Trophoblast cell (in vitro differentiated cells and primary cell): ENCODE measurements at regions not wholly inside any gene's neighbourhood (a gene's known extent, or its start where the extent isn't known, plus 50 kb on each side); places are given as distances from the start of the nearest gene placed in this dataset.

Experiments
- DNase-seq, 2 donors: peaks; one replicate each; pipeline ENCODE4 v3.0.0-alpha.2; 2016
- H2AFZ ChIP-seq: 2 replicates; pipeline ENCODE4 v1.6.1; 2013; ENCODE audit warnings: low read length, moderate library complexity, mild to moderate bottlenecking; ENCODE audit not compliant: insufficient read depth, poor library complexity
- H2AK5ac ChIP-seq: 2 replicates; pipeline ENCODE4 v1.6.1; 2013; ENCODE audit warnings: mild to moderate bottlenecking, low read length
- H2BK120ac ChIP-seq: 2 replicates; pipeline ENCODE4 v1.6.1; 2013; ENCODE audit warnings: low read length, mild to moderate bottlenecking, moderate library complexity; ENCODE audit not compliant: insufficient read depth, poor library complexity
- H2BK12ac ChIP-seq: 2 replicates; pipeline ENCODE4 v1.6.1; 2013; ENCODE audit warnings: mild to moderate bottlenecking, low read length, moderate library complexity
- H2BK5ac ChIP-seq: 2 replicates; pipeline ENCODE4 v1.6.1; 2013; ENCODE audit warnings: low read length, low read depth, moderate library complexity, mild to moderate bottlenecking; ENCODE audit not compliant: poor library complexity
- H3K14ac ChIP-seq: 2 replicates; pipeline ENCODE4 v1.6.1; 2013; ENCODE audit warnings: mild to moderate bottlenecking, low read length
- H3K18ac ChIP-seq: 2 replicates; pipeline ENCODE4 v1.6.1; 2013; ENCODE audit warnings: mild to moderate bottlenecking, low read length
- H3K23ac ChIP-seq: 2 replicates; pipeline ENCODE4 v1.6.1; 2013; ENCODE audit warnings: low read length
- H3K27ac ChIP-seq: 2 replicates; pipeline ENCODE4 v1.5.1; 2013; ENCODE audit warnings: low read depth, mild to moderate bottlenecking, inconsistent platforms, low read length, moderate library complexity
- H3K27me3 ChIP-seq: 2 replicates; pipeline ENCODE4 v1.6.1; 2013; ENCODE audit warnings: inconsistent platforms, mild to moderate bottlenecking, low read length, moderate library complexity; ENCODE audit not compliant: insufficient read depth
- H3K36me3 ChIP-seq, 2 experiments: 1 replicate in 1 of 2; 2 replicates in 1 of 2; pipeline ENCODE4 v1.6.1; 2013; ENCODE audit warnings: low read length in 2 of 2, mild to moderate bottlenecking in 2 of 2, moderate library complexity in 1 of 2; ENCODE audit not compliant: insufficient read depth in 2 of 2, control insufficient read depth in 1 of 2
- H3K4ac ChIP-seq: 2 replicates; pipeline ENCODE4 v1.6.1; 2013; ENCODE audit warnings: low read depth, mild to moderate bottlenecking, low read length, moderate library complexity
- H3K4me1 ChIP-seq, 2 experiments: 1 replicate in 1 of 2; 2 replicates in 1 of 2; pipeline ENCODE4 v1.6.1; 2013; ENCODE audit warnings: low read length in 2 of 2, mild to moderate bottlenecking in 2 of 2, moderate library complexity in 1 of 2; ENCODE audit not compliant: insufficient read depth in 2 of 2, control insufficient read depth in 1 of 2
- H3K4me2 ChIP-seq: 2 replicates; pipeline ENCODE4 v1.6.1; 2013; ENCODE audit warnings: inconsistent platforms, mild to moderate bottlenecking, low read length, moderate library complexity
- H3K4me3 ChIP-seq: 2 replicates; pipeline ENCODE4 v1.5.1; 2013; ENCODE audit warnings: mild to moderate bottlenecking, low read depth, low read length, inconsistent platforms
- H3K79me1 ChIP-seq: one replicate; pipeline ENCODE4 v1.6.1; 2013; ENCODE audit warnings: low read length
- H3K79me2 ChIP-seq: 2 replicates; pipeline ENCODE4 v1.6.1; 2013; ENCODE audit warnings: low read length, mild to moderate bottlenecking; ENCODE audit not compliant: control insufficient read depth, insufficient read depth, poor library complexity
- H3K9ac ChIP-seq: 2 replicates; pipeline ENCODE4 v1.6.1; 2013; ENCODE audit warnings: mild to moderate bottlenecking, low read length
- H3K9me3 ChIP-seq: 2 replicates; pipeline ENCODE4 v1.6.1; 2013; ENCODE audit warnings: low read depth, mild to moderate bottlenecking, control low read depth, inconsistent platforms, low read length; ENCODE audit not compliant: insufficient read depth
- H4K12ac ChIP-seq: 2 replicates; pipeline ENCODE4 v1.6.1; 2013; ENCODE audit warnings: low read depth, mild to moderate bottlenecking, low read length, moderate library complexity
- H4K8ac ChIP-seq: 2 replicates; pipeline ENCODE4 v1.6.1; 2013; ENCODE audit warnings: low read depth, mild to moderate bottlenecking, low read length, moderate library complexity
- H4K91ac ChIP-seq: one replicate; pipeline ENCODE4 v1.6.1; 2013; ENCODE audit warnings: low read depth, mild to moderate bottlenecking, low read length, moderate library complexity
- WGBS: extraction: QIAGEN DNeasy Blood & Tissue Kit; methylation state at CpG from one replicate; pipeline ENCODE4 v1.1.7; 2013; ENCODE audit warnings: missing lambda C conversion rate; ENCODE audit not compliant: insufficient read length, insufficient coverage; ENCODE audit errors: extremely low coverage; 5-methylcytosine and 5-hydroxymethylcytosine counted together

- H2BK5ac ChIP-seq: no peak overlapping the region
- H3K27me3 ChIP-seq: no peaks in the 10 kb centered on the region
- no peak overlapping the region for H3K27ac ChIP-seq
- no peak overlapping the region for H2BK120ac ChIP-seq
- no peaks in the 10 kb centered on the region for H3K79me1 ChIP-seq
- H3K4me2 ChIP-seq: no peak overlapping the region
- no peak overlapping the region for H3K23ac ChIP-seq
- WGBS: no CpG with 5 or more reads among the region's 5 CpGs
- H3K14ac ChIP-seq: no peak overlapping the region
- H4K12ac ChIP-seq: no peak overlapping the region
- H3K4me3 ChIP-seq: no peak overlapping the region
- H4K91ac ChIP-seq: no peak overlapping the region
- H3K4me1 ChIP-seq: no peaks in the 10 kb centered on the region
- no peak overlapping the region for H4K8ac ChIP-seq
- H3K18ac ChIP-seq: no peak overlapping the region
- H2AK5ac ChIP-seq: no peak overlapping the region
- no peaks in the 10 kb centered on the region for H3K36me3 ChIP-seq
- DNase-seq: no peak
- H3K79me2 ChIP-seq: no peaks in the 10 kb centered on the region
- no peak overlapping the region for H3K4ac ChIP-seq
- H2BK12ac ChIP-seq: no peak overlapping the region
- H3K9ac ChIP-seq: no peak overlapping the region
- H2AFZ ChIP-seq: no peak overlapping the region
- H3K9me3 ChIP-seq: no peaks in the 10 kb centered on the region
These were observed 307.4 kb upstream of the ADGRL2 start for GRCh38 chr1:81493102-81493869.

GRCh38 chr1:81492628-81493027 is 308.1 kb upstream of the ADGRL2 start:
- no peak overlapping the region for H4K12ac ChIP-seq
- H2AK5ac ChIP-seq: no peak overlapping the region
- no peak for DNase-seq
- no CpG with 5 or more reads among the region's 1 CpG for WGBS
- H3K4ac ChIP-seq: no peak overlapping the region
- no peak overlapping the region for H2BK5ac ChIP-seq
- H3K4me2 ChIP-seq: no peak overlapping the region
- H3K18ac ChIP-seq: no peak overlapping the region
- H3K4me1 ChIP-seq: no peaks in the 10 kb centered on the region
- H2BK120ac ChIP-seq: no peak overlapping the region
- no peak overlapping the region for H3K23ac ChIP-seq
- H2AFZ ChIP-seq: no peak overlapping the region
- no peaks in the 10 kb centered on the region for H3K36me3 ChIP-seq
- H3K9ac ChIP-seq: no peak overlapping the region
- no peak overlapping the region for H2BK12ac ChIP-seq
- H4K8ac ChIP-seq: no peak overlapping the region
- H3K14ac ChIP-seq: no peak overlapping the region
- no peak overlapping the region for H4K91ac ChIP-seq
- H3K27me3 ChIP-seq: no peaks in the 10 kb centered on the region
- no peaks in the 10 kb centered on the region for H3K79me1 ChIP-seq
- no peak overlapping the region for H3K27ac ChIP-seq
- H3K9me3 ChIP-seq: no peaks in the 10 kb centered on the region
- no peaks in the 10 kb centered on the region for H3K79me2 ChIP-seq
- no peak overlapping the region for H3K4me3 ChIP-seq

GRCh38 chr1:81490614-81491013 is 310.1 kb upstream of the ADGRL2 start:
- H4K91ac ChIP-seq: no peak overlapping the region
- no peak overlapping the region for H4K12ac ChIP-seq
- no peak overlapping the region for H2BK120ac ChIP-seq
- H3K18ac ChIP-seq: no peak overlapping the region
- no peak overlapping the region for H3K4ac ChIP-seq
- no peaks in the 10 kb centered on the region for H3K36me3 ChIP-seq
- no peak overlapping the region for H2BK12ac ChIP-seq
- no peak overlapping the region for H2AK5ac ChIP-seq
- no peak overlapping the region for H4K8ac ChIP-seq
- H3K9me3 ChIP-seq: no peaks in the 10 kb centered on the region
- H3K4me2 ChIP-seq: no peak overlapping the region
- H3K4me1 ChIP-seq: no peaks in the 10 kb centered on the region
- H3K23ac ChIP-seq: no peak overlapping the region
- no peak overlapping the region for H3K27ac ChIP-seq
- H3K79me2 ChIP-seq: no peaks in the 10 kb centered on the region
- H3K14ac ChIP-seq: no peak overlapping the region
- H3K4me3 ChIP-seq: no peak overlapping the region
- no peak overlapping the region for H2BK5ac ChIP-seq
- H3K9ac ChIP-seq: no peak overlapping the region
- no peaks in the 10 kb centered on the region for H3K79me1 ChIP-seq
- no peaks in the 10 kb centered on the region for H3K27me3 ChIP-seq
- H2AFZ ChIP-seq: no peak overlapping the region
- DNase-seq: no peak
- WGBS: no CpG with 5 or more reads among the region's 1 CpG

- Histone ChIP-seq H3K9me3 (no peaks in the 10 kb centered on the region), H3K23ac (no peak overlapping the region), H4K8ac (no peak overlapping the region), H2AFZ (no peak overlapping the region), H3K4me2 (no peak overlapping the region), H3K18ac (no peak overlapping the region), H3K14ac (no peak overlapping the region), H2BK120ac (no peak overlapping the region), H2AK5ac (no peak overlapping the region), H3K27ac (no peak overlapping the region), H3K79me1 (no peaks in the 10 kb centered on the region), H2BK5ac (no peak overlapping the region), H2BK12ac (no peak overlapping the region), H3K36me3 (no peaks in the 10 kb centered on the region), H3K4ac (no peak overlapping the region), H3K4me1 (no peaks in the 10 kb centered on the region), H4K91ac (no peak overlapping the region), H3K9ac (no peak overlapping the region), H4K12ac (no peak overlapping the region), H3K27me3 (no peaks in the 10 kb centered on the region), H3K4me3 (no peak overlapping the region), H3K79me2 (no peaks in the 10 kb centered on the region)
- no peak for DNase-seq
- no CpG with 5 or more reads among the region's 1 CpG for WGBS
These were observed 311.3 kb upstream of the ADGRL2 start for GRCh38 chr1:81489372-81489934.
